Breast epithelium (tissue), 3 donors: ENCODE measurements at regions not wholly inside any gene's neighbourhood (a gene's known extent, or its start where the extent isn't known, plus 50 kb on each side); places are given as distances from the start of the nearest gene placed in this dataset.

Experiments used
- CTCF ChIP-seq, 3 donors: fragments of 450-650 bp; IDR thresholded peaks; one replicate each; pipeline ENCODE4 v1.5.1; 2016 to 2017; ENCODE audit warnings: antibody characterized with exemption in 3 of 3, mild to moderate bottlenecking in 3 of 3, moderate library complexity in 3 of 3
- POLR2A ChIP-seq: fragments of 450-650 bp; IDR thresholded peaks from one replicate; pipeline ENCODE4 v1.6.1; 2016; ENCODE audit warnings: antibody characterized with exemption, mild to moderate bottlenecking, moderate library complexity
- POLR2AphosphoS5 ChIP-seq, 3 donors: sonication (generic); formaldehyde crosslinking; IDR thresholded peaks; one replicate each; pipeline ENCODE4 v1.6.1; 2017; ENCODE audit warnings: antibody characterized with exemption in 3 of 3

- TF ChIP-seq CTCF (IDR thresholded peaks at IDR 0.05) (no peak), POLR2A (no peak), POLR2AphosphoS5 (IDR thresholded peaks at IDR 0.05) (no peak)
These were observed 531.2 kb upstream of the ZNF608 start for GRCh38 chr5:125277494-125278154.
